Transverse colon (tissue), 3 donors: ENCODE measurements at regions not wholly inside any gene's neighbourhood (a gene's known extent, or its start where the extent isn't known, plus 50 kb on each side); places are given as distances from the start of the nearest gene placed in this dataset.

ENCODE experiments used
- CTCF ChIP-seq, 5 experiments: fragments of 200-600 bp in 3 of 5; fragments of 450-650 bp in 2 of 5; sonication (generic) in 3 of 5; IDR thresholded peaks; 1 replicate in 2 of 5; 2 replicates in 3 of 5; pipeline ENCODE4 v1.5.1; 2016 to 2017; ENCODE audit warnings: antibody characterized with exemption in 5 of 5, inconsistent platforms in 3 of 5, mild to moderate bottlenecking in 2 of 5, moderate library complexity in 1 of 5
- POLR2A ChIP-seq: fragments of 450-650 bp; IDR thresholded peaks from one replicate; pipeline ENCODE4 v1.6.1; 2016; ENCODE audit warnings: antibody characterized with exemption, mild to moderate bottlenecking, moderate library complexity

- TF ChIP-seq POLR2A = no peak
- TF ChIP-seq CTCF (IDR thresholded peaks at IDR 0.05) = no peak
Observed at GRCh38 chr5:171705036-171705435, 80.6 kb upstream of the SMIM23 start.
